NCI-H1436 (cell line): ENCODE measurements at regions not wholly inside any gene's neighbourhood (a gene's known extent, or its start where the extent isn't known, plus 50 kb on each side); places are given as distances from the start of the nearest gene placed in this dataset.
"Not testable (repeated sequence)": the region's sequence is repeated elsewhere in the genome, so short reads cannot be mapped to it uniquely, and the experiment has no call there.

ENCODE experiments used
- DNase-seq: peaks from one replicate; lab custom pipeline; 2025; lab: John Stamatoyannopoulos, UW

DNA sequence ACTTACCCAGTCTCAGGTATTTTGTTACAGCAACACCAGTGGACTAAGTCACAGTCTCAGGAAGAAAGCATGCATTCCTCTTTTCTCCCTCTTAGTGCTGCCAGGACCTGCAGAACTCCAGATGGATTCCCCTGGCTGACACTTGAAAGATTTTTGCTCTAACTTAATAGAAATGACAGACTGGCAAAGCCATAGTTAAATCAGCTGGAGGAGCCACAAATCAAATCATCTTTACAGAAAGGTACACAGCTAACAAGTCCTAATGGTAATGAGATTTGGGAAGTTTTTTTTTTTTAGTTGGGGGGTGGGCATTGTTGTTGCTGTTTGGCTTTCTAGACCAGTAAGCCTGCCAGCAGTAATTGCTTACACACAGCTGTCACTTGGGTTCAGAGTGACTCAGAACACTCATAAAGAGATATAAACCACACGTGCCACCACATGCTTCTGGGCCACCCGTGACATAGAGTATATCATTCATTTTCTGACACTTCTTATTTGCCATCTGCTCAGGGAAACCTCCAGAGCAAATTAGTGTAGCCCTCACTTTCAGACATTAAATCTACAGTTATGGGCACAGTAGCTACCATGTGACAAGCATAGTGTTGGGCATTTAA is 72.4 kb downstream of the FH start:
- no peak for DNase-seq

DNA sequence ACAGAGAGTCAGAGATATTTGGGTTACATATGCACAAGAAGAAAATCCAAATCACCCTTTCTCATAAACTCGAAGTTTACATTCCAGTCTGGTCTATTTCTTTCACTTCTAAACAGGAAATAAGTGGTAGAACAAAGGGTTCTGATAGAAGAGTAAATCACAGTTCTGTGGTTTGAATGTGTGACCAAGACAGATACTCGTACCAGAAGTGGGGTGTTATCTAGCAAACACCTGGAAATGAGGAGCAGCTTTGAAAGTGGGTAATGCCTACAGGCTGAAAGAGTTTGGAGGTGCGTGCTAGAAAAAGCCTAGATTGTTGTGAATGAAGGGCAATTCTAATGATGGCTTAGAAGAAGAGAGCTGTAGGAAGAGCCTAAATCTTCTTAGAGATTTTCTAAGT is 74.7 kb downstream of the FH start:
- DNase-seq = no peak

DNA sequence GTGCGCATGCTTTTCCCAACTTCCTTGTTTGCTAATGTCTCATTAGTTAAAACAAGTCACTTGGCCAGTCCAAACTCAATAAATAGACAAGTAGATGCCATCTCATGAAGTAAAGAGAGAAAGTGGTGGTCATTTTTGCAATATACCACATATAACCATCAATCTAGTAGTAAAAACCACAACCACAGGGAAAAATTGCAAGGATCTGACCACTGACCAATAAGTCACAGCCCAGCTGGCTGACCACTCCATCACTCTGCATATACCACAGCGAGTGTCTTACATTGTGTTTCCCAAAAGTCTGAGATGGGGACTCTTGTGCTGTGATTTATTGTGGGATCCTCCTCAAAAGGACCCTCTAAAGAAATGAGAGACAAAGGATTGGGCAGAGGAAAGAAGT is 76.0 kb downstream of the FH start:
- no peak for DNase-seq

DNA sequence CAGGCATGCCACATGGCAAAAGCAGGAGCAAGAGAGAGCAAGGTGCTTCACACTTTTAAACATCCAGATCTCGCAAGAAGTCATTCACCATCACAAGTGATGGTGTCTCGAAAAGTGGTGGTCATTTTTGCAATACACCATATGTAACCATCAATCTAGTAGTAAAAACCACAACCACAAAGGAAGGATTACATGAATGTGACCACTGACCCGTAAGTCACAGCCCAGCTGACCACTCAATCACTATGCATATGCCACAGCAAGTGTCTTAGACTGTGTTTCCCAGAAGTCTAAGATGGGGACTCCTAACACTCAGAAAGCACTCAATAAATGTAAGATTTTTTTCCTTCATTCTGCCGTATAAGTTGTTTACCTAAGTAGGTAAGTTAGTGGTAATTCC is 76.9 kb downstream of the FH start:
- no peak for DNase-seq

DNA sequence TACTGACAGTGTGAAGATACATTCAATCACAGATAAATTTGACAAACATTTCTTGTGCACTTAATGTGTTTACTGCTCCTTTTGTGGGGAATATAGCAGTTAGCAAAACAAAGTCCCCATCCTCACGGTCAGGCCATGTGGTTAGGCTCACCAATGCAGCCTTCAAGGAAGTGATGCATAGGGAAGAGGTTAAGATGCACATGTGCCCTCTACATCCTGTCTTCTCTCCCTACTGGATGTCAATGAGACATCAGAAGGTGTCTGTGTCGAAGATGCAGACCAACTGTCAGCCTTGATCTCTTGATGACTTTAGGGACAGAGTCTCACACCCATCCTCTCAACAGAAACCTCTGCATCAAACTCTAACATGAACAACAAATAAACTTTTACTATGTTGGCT is 78.7 kb downstream of the FH start:
- DNase-seq = no peak

DNA sequence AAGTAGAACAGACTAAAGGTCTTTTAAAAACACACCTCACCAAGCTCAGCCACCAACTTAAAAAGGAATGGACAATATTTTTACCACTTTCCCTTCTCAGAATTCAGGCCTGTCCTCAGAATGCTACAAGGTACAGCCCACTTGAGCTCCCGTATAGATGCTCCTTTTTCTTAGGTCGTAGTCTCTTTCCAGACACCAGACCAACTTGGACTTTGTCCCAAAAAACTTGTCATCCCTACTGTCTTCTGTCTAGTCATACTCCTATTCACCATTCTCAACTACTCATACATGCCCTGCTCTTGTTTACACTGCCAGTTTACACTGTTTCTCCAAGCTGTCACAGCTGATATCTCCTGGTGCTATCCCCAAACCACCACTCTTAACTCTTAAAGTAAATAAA is 80.9 kb downstream of the FH start:
- not testable (repeated sequence) for DNase-seq

DNA sequence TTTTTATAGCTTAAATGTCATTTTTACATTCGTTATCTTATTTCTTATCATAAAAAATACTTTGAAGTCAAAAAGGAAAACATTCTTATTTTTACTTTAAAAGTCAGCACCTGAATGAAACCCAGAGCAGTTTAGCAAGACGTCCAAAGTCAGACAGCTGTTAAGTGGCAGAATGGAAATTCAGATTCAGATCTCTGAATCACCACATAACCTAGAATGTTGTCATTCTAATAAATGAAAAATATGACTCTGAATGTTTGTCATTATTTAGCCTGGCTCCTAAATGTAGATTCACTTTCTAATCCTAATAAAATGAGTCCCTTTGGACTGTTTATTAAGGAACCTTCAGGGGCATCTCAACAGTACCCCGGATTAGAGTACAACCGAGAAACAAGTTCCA is 75.2 kb upstream of the RGS7 start:
- no peak for DNase-seq

DNA sequence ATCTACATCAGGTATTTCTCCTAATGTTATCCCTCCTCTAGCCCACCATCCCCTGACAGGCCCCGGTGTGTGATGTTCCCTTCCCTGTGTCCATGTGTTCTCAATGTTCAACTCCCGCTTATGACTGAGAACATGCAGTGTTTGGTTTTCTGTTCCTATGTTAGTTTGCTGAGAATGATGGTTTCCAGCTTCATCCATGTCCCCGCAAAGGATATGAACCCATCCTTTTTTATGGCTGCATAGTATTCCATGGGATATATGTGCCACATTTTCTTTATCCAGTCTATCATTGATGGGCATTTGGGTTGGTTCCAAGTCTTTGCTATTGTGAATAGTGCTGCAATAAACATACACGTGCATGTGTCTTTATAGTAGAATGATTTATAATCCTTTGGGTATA is 68.1 kb upstream of the RGS7 start:
- not testable (repeated sequence) for DNase-seq

DNA sequence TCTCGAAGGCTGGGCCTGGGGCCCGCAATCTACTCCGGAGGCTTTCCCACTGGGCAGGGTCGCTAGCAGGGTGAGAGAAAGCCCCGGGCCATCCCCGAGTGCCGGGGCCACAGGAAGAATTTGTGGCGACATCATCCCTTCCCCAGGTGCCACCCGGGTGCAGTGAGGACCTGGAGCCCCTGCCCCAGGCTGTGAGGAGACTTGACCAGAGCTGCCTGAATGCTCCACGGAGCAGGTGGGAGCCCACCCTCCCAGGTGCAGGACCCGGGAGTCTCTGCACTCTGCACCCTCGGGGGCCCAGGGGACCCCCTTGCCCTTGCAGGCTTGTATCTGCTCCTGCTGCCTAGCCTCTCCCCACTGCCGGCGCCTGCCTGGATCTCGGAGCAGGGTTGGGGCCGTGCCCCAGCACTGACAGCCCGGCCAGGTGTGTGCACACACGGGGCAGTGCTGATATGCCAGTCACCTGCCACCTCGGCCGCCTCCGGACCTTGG is 67.5 kb upstream of the RGS7 start:
- no peak for DNase-seq

DNA sequence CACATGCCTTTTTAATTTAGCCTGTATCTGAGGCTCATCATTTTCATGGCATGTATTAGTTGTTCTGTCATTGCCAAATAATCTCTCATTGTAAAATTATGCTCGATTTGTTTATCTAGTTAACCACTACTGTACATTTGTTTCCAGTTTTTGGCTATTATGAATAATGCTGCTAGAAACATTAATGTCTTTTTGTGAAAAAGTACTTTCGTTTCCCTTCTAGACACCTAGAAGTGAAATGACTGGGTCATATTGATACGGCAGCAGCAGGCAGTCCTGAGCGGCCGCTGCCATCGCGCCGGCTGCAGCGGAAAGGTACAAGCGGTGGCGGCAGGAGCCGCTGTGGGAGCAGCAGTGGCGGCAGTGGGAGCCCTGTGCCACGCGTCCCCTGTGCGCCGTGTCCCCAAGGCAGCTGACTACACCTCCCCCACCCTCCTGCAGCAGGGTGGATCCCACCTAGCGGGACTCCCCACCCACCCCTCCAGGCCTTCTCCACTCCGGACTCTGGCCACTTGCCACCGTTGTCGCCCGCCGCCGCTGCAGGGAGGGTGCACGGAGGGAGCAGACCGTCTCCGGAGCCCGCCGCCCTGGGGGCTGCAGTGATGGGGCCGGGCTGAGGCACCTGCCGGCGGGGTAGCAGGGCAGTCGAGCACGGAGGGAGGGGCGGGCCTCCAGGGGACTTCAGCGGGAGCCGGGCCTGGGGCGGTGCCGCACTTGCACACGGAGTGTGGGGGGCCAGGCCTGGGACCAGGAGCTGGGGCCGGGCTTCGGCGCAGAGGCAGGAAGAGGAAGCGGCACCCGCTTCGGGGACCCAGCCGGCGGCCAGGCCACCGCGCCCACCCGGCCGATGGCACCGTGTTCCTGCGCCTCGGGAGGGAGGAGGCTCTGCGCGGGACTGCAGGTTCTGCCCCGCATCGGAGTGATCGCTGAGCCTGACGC is 66.8 kb upstream of the RGS7 start:
- peak; percentile 64 for DNase-seq

DNA sequence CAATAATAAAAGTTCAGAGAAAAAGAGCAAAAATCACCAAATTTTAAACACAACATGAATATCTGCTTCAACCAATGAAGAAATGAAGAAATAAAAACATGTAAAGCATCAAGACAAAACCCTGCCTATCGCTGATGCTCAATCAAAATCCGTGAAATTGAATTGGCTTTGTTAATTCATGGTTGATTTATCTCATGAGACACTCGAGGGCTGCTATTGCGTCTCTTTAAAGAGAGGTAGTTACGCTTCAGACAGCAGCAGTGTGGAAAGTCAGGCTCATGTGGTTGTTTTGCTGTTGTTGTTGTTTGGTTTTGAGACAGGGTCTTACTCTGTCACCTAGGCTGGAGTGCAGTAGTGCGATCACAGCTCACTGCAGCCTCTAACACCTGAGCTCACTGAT is 65.5 kb upstream of the RGS7 start:
- no peak for DNase-seq

DNA sequence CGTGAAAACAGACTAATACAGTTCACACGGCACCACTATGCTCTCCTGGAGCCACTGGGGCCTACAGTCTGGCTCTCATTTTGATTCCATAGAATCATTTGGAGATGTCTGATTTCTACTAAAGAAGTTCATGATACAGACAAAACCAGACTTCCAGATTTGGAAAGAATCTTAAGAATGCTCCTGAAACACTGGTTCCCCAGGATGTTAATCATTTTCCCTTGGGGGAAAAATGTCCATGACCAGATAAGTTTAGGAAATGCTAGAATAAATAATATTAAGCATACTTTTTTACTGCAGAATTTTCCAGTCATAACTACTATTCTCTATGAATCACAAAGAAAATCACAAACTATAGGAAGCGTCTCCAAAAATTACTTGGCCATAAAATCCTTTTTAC is 63.0 kb upstream of the RGS7 start:
- DNase-seq = no peak

DNA sequence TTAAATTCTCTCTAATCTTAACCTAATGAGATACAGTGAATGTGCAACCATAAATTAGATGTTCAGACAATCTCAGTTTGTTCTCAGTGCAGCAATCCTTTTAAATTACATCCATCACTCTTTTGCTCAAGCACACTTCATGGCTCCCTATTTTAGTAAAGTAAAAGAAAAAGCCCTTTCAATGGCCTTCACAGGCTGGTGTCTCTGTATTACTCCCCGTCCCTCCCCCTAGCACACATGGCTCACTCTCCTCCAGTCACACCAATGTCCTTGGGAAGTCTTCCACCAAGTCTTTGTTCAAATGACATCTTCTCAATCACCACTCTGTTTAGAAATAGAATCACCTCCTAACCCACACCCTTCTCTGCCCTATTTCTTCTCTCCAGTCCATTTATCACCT is 60.3 kb upstream of the RGS7 start:
- DNase-seq = no peak

DNA sequence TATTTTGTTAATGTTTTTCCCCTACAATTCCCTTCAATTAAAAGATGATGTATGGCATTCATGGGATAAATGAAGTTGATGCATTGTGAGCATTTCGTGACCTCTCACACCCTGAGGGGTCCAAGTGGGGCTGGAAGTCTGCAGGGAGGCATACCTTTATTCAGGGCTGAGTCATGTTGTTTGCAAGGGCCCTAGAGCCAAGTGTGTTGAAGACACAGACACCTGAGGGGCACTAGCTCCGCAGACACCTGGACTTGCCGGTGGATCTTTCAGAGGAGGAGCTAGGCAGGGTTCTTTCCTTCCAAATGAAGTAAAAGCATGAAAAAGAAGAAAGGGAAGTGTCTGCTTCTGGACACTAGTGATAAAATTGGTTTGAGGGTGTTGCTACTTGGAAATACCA is 57.0 kb upstream of the RGS7 start:
- DNase-seq = no peak

DNA sequence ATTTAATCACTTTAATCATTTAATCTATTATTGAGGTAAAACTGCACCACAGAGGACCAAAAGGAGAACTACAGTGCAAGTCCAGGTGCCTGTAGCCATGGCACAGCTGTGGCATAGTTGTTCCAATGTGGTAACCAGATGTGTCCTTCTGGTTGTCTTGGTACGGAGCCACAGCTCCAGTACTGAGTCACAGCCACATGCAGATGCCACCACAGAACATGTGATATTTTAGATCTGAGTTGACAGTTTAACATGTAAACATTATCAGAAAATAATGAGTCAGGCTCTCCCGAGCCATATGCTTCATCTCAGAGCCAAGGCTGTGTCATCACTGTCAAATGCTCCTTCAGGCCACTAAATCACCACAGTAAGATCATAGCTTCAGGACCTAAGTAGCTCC is 56.4 kb upstream of the RGS7 start:
- DNase-seq = no peak

DNA sequence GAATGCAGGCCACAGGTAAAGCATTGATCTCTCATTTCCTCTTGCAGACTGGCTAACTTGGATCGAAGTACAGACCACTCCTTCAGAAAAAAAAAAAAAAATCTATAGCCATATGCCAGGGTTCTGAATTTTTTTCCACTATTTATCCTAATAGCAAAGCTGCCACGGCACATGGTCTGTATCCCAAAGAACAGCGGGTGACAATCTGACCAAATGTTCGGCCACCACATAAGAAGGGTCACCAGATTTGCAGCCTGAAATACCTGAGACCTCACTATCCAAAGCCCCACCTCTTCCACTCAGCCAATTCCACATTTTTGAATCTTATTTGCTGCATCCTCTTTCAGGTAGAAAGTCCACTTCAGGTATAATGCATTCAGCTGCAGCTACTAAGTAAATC is 55.6 kb upstream of the RGS7 start:
- DNase-seq = no peak

DNA sequence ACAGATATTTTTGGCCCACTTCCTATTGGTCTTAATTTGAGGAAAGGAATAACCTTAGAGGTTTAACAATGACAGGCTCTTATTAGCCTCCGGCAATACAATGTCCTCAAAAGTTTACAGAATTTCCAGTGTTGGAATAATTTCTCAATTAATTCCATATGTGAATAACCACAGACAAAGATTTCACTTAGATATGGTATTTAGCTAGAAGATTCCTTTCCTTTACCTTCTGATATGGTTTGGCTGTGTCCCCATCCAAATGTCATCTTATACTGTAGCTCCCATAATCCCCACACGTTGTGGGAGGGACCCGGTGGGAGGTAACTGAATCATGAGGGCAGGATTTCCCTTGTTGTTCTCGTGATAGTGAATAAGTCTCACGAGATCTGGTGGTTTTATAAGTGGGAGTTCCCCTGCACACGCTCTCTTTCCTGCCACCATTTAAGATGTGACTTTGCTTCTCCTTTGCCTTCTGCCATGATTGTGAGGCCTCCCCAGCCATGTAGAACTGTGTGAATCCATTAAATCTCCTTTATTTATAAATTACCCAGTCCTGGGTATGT is 54.9 kb upstream of the RGS7 start:
- no peak for DNase-seq

DNA sequence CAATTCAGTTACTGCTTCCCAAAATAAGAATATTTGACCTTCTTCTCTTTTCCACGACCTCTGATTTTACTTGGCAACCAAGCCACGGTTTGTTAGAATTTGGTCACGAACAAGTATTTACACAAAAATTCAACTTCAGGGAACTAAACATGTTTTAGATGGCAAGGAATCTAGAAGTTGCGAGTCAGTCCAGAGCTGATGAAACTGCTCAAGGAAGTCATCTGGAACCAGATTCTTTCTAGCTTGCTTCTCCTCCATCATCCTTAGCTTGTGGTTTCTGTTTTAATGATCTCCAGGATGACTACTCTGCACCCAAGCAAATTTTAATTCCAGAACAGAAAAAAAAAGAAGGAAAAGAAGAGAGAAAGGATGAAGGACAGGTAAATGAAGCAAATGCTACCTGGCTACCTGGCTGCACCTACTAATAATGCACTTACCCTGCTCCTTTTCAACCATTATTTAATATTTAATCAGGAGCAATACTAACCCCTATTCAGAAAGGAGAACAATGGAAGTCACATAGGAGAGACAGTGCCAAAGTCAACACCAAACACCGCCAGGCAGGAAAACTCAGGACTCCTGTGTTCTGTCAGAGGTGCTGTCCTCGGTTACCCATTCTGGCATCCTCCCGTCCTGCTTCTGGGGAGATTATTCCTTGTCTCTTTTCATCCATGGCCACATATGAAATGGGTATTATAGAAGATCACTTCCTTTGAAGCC is 54.2 kb upstream of the RGS7 start:
- DNase-seq = no peak

DNA sequence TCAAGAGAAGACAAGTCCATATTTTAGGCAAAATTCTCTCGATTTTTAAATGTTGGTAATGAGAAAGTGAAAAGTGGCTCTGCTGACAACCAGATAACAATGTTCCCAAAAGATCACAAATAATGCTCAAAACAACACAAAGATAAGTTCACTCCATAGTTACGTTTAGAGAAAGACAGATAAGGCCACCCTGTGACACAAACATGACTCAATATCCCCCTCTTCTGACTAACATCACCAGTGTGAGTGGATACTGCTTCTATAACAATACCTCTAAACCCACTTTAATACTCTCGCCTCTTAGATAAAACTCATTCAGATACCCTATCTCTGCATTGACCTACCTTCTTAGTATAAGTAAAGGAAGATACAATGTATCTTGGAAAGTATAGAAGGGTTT is 51.2 kb upstream of the RGS7 start:
- no peak for DNase-seq
